Subcutaneous abdominal adipose tissue (tissue), 5 donors: ENCODE measurements at regions not wholly inside any gene's neighbourhood (a gene's known extent, or its start where the extent isn't known, plus 50 kb on each side); places are given as distances from the start of the nearest gene placed in this dataset.

Experiments
- H3K27ac ChIP-seq: one replicate; pipeline ENCODE4 v1.7.0; 2013; ENCODE audit warnings: low read depth, mild to moderate bottlenecking, inconsistent platforms, low read length, moderate library complexity
- H3K27me3 ChIP-seq, 5 donors: one replicate each; pipeline ENCODE4 v1.7.0; 2013; ENCODE audit warnings: low read length in 5 of 5, inconsistent platforms in 1 of 5; ENCODE audit not compliant: control insufficient read depth in 5 of 5, insufficient read depth in 4 of 5
- H3K36me3 ChIP-seq, 5 donors: one replicate each; pipeline ENCODE4 v1.7.0; 2013; ENCODE audit warnings: low read length in 5 of 5; ENCODE audit not compliant: control insufficient read depth in 5 of 5, insufficient read depth in 5 of 5
- H3K4me1 ChIP-seq, 5 donors: one replicate each; pipeline ENCODE4 v1.7.0; 2013; ENCODE audit warnings: low read length in 5 of 5, mild to moderate bottlenecking in 3 of 5, moderate library complexity in 1 of 5; ENCODE audit not compliant: control insufficient read depth in 5 of 5, insufficient read depth in 5 of 5
- H3K4me3 ChIP-seq, 5 donors: one replicate each; pipeline ENCODE4 v1.7.0; 2013; ENCODE audit warnings: low read length in 5 of 5, low read depth in 1 of 5
- H3K9ac ChIP-seq, 5 donors: one replicate each; pipeline ENCODE4 v1.7.0; 2013; ENCODE audit warnings: low read length in 5 of 5, mild to moderate bottlenecking in 4 of 5, moderate library complexity in 3 of 5
- H3K9me3 ChIP-seq, 5 donors: one replicate each; pipeline ENCODE4 v1.7.0; 2013; ENCODE audit warnings: low read length in 5 of 5; ENCODE audit not compliant: control insufficient read depth in 5 of 5
- donor health status: healthy.
- donor health status: healthy.
- donor health status: healthy.
- donor health status: healthy.
- donor health status: healthy.

- no peak overlapping the region for H3K4me3 ChIP-seq
These were observed 513.6 kb downstream of the ANXA1 start for GRCh38 chr9:73665253-73665652.

DNA sequence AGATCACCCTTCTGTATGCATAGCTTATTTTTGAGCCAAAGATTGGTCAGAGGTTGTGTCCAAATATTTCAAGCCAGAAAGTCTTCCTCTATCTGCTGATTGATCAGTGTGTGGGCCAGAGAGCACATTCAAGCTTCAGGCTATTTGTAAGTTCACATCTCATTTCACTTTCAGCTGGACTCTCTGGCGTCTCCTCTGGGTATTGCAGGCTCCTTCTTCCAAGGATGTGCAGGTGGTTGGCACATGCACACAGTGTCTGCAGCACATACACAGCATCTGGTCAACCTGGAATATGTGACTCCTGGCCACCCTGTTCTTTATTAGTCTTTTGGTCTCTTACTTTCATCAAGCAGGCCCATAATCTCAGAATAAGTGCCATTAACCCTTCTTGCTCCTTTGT lies 516.1 kb downstream of the ANXA1 start:
- Histone ChIP-seq H3K9me3 (no peaks in the 10 kb centered on the region), H3K27ac (no peak overlapping the region), H3K27me3 (no peaks in the 10 kb centered on the region), H3K9ac (no peak overlapping the region), H3K36me3 (no peaks in the 10 kb centered on the region), H3K4me1 (no peaks in the 10 kb centered on the region), H3K4me3 (no peak overlapping the region)

More at GRCh38 chr9:73665253-73665652, 513.6 kb downstream of the ANXA1 start:
- Histone ChIP-seq H3K27me3 (no peaks in the 10 kb centered on the region), H3K9me3 (no peaks in the 10 kb centered on the region), H3K27ac (no peak overlapping the region), H3K4me1 (no peaks in the 10 kb centered on the region), H3K36me3 (no peaks in the 10 kb centered on the region), H3K9ac (no peak overlapping the region)

DNA sequence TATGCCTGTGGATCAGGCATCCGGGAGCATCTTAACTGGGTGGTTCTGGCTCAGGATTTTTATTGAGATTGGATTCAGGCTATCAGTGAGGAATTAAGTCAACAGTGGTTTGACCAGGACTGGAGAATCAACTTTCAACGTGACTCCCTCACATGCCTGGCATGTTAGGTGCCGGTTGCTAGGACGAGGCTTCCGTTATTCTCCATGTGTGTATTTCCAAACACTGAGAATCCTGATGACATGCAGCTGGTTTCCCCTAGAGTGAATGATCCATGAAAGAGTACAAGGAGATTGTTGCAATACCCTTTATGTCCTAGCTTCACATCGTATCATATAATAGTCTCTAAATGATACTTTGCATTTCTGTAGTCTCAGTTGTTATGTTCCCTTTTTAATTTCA lies 529.2 kb downstream of the ANXA1 start:
- H3K27me3 ChIP-seq: no peaks in the 10 kb centered on the region
- no peaks in the 10 kb centered on the region for H3K4me1 ChIP-seq
- no peak overlapping the region for H3K4me3 ChIP-seq
- no peak overlapping the region for H3K27ac ChIP-seq
- H3K36me3 ChIP-seq: no peaks in the 10 kb centered on the region
- H3K9me3 ChIP-seq: peaks cover 0 to 4% (median 0%) of the 10 kb centered on the region in 5 donors
- H3K9ac ChIP-seq: no peak overlapping the region

DNA sequence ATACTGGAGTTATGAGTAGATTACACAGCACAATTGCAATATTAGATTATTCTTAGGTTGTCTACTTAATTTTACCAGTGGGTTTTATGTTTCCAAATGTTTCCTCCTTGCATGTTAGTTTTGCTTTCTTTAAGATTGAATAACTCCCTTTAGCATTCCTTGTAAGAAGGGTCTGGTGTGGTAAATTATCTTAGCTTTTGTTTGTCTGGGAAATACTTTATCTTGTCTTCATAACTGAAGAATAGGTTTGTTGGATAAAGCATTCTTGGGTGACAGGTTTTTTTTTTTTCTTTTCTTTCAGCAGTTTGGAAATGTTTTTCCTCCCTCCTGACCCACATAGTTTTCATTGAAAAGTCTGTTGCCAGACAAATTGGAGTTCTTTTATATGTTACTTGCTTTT lies 531.1 kb downstream of the ANXA1 start:
- no peaks in the 10 kb centered on the region for H3K36me3 ChIP-seq
- H3K9me3 ChIP-seq: peaks cover 0 to 4% (median 0%) of the 10 kb centered on the region in 5 donors
- H3K27me3 ChIP-seq: no peaks in the 10 kb centered on the region
- H3K9ac ChIP-seq: no peak overlapping the region
- H3K27ac ChIP-seq: no peak overlapping the region
- H3K4me1 ChIP-seq: no peaks in the 10 kb centered on the region
- no peak overlapping the region for H3K4me3 ChIP-seq

DNA sequence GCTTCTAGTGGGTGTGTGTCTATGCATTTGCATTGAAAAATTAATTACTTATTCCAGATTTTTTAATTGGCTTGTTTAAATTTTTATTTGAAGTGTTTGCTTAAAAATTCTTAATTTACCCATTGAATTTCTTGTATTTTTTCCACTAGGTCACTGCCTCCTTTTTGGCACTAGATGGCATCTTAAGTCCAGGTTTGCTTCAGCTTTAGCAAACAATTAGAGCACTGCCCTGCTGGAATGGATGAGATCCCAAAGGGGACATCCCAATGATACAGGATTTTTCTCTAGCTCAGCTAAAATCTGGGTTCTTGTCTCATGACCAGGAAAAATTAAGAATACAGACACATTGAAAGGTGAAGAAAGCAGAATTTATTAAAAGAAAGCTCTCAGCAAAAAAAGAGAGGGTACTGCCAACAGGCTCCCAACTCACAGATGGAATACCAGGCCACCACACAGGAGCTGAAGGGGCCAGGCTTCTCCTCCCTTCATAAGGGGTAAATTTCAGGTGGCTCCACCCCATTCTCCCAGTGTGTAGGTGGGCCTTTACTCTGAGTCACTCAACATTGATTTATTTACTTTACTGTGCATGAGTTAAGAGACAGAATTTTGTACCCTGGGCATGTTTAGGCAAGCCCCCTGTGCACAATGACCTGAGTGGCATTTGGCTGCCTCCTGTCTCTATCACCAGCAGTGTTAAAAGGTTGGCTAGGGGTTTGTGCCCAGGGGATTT lies 532.4 kb downstream of the ANXA1 start:
- H3K27ac ChIP-seq: no peak overlapping the region

GRCh38 chr9:73684601-73685000 lies 532.9 kb downstream of the ANXA1 start:
- Histone ChIP-seq H3K27ac (no peak overlapping the region), H3K36me3 (no peaks in the 10 kb centered on the region), H3K9ac (no peak overlapping the region), H3K4me1 (peaks cover 0 to 3% (median 0%) of the 10 kb centered on the region in 5 donors), H3K9me3 (peaks cover 0 to 4% (median 0%) of the 10 kb centered on the region in 5 donors), H3K27me3 (no peaks in the 10 kb centered on the region), H3K4me3 (no peak overlapping the region)

More for the DNA sequence above, 532.4 kb downstream of the ANXA1 start:
- no peak overlapping the region for H3K9ac ChIP-seq
- H3K4me1 ChIP-seq: no peaks in the 10 kb centered on the region
- no peak overlapping the region for H3K4me3 ChIP-seq
- no peaks in the 10 kb centered on the region for H3K27me3 ChIP-seq
- H3K9me3 ChIP-seq: peaks cover 0 to 4% (median 0%) of the 10 kb centered on the region in 5 donors
- no peaks in the 10 kb centered on the region for H3K36me3 ChIP-seq

- no peaks in the 10 kb centered on the region for H3K36me3 ChIP-seq
- no peak overlapping the region for H3K9ac ChIP-seq
- peaks cover 0 to 4% (median 0%) of the 10 kb centered on the region in 5 donors for H3K9me3 ChIP-seq
- peaks cover 0 to 3% (median 0%) of the 10 kb centered on the region in 5 donors for H3K4me1 ChIP-seq
- H3K4me3 ChIP-seq: no peak overlapping the region
- no peak overlapping the region for H3K27ac ChIP-seq
- no peaks in the 10 kb centered on the region for H3K27me3 ChIP-seq
These were observed 534.1 kb downstream of the ANXA1 start for GRCh38 chr9:73685786-73686185.

GRCh38 chr9:73689051-73689870 lies 537.6 kb downstream of the ANXA1 start:
- Histone ChIP-seq H3K27ac (no peak overlapping the region), H3K27me3 (no peaks in the 10 kb centered on the region), H3K4me1 (peaks cover 0 to 3% (median 0%) of the 10 kb centered on the region in 5 donors), H3K9me3 (no peaks in the 10 kb centered on the region), H3K36me3 (no peaks in the 10 kb centered on the region), H3K9ac (no peak overlapping the region), H3K4me3 (no peak overlapping the region)

DNA sequence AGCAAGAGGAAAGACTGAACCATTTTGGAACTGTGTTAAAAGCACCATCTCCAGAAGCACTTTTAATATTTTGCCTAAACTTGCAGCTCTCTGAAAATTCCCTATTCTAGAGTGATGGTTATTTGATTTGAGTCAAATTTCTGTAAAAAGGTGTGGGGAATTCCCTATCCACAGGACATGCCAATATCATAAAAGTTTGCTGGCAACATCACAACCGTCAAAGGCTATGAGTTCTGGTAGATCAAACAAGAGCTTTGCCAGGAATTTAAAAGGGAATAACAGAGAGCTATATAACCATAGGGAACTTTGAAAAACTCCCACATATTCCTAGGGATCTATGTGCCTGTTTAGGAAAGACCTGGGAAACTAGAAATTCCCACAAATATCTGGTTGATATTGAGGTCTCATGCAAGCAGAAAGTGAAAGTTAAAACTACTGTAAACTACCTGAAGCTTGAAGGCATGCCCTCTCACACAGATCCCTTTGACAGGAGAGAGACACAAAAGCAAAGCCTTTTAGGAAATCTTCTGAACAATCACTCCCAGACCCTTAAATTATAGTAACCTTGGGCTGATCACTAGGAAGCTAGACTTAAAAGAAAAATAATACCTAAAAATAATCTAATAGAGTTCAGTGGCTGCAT lies 549.9 kb downstream of the ANXA1 start:
- H3K27ac ChIP-seq: no peak overlapping the region
- no peak overlapping the region for H3K4me3 ChIP-seq
- H3K36me3 ChIP-seq: no peaks in the 10 kb centered on the region
- peaks cover 0 to 4% (median 0%) of the 10 kb centered on the region in 5 donors for H3K9me3 ChIP-seq
- H3K9ac ChIP-seq: no peak overlapping the region
- H3K4me1 ChIP-seq: no peaks in the 10 kb centered on the region
- no peaks in the 10 kb centered on the region for H3K27me3 ChIP-seq

DNA sequence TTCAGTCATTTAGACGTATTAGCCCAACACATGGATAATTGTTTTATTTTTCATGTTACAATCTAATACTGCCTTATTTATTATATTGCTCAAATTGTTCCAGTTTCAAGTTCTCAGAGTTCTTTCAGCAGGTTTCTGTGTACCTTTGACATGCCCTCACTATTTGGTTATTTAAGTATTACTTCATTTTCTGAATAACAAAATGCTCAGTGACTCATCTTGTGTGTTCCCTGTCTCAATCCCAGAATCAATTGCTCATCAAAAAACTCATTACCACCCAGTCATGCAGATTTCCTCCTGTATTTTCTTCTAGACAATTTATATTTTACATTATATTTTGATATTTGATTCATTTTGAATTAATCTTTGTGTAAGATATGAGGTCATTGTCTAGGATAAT lies 562.6 kb downstream of the ANXA1 start:
- Histone ChIP-seq H3K27me3 (no peaks in the 10 kb centered on the region), H3K27ac (no peak overlapping the region)

More for the DNA sequence above, 562.6 kb downstream of the ANXA1 start:
- no peaks in the 10 kb centered on the region for H3K36me3 ChIP-seq
- no peaks in the 10 kb centered on the region for H3K9me3 ChIP-seq
- no peak overlapping the region for H3K9ac ChIP-seq
- no peaks in the 10 kb centered on the region for H3K4me1 ChIP-seq
- H3K4me3 ChIP-seq: no peak overlapping the region
